Endothelial cell (in vitro differentiated cells): ENCODE measurements at regions not wholly inside any gene's neighbourhood (a gene's known extent, or its start where the extent isn't known, plus 50 kb on each side); places are given as distances from the start of the nearest gene placed in this dataset.

ENCODE experiments used
- DNase-seq: peaks from one replicate; pipeline ENCODE4 v3.0.0; 2021; ENCODE audit warnings: low spot score
- H3K27ac Mint-ChIP-seq: one replicate; pipeline ENCODE4 v1.8.0; 2021; ENCODE audit warnings: mixed read lengths, inconsistent platforms; ENCODE audit not compliant: unreplicated experiment
- H3K27me3 Mint-ChIP-seq: one replicate; pipeline ENCODE4 v1.8.0; 2021; ENCODE audit warnings: mild to moderate bottlenecking, moderate library complexity, mixed read lengths, inconsistent platforms; ENCODE audit not compliant: unreplicated experiment
- H3K36me3 Mint-ChIP-seq: one replicate; pipeline ENCODE4 v1.8.0; 2021; ENCODE audit warnings: mild to moderate bottlenecking, low read depth, mixed read lengths, inconsistent platforms; ENCODE audit not compliant: unreplicated experiment
- H3K4me1 Mint-ChIP-seq: one replicate; pipeline ENCODE4 v1.8.0; 2021; ENCODE audit warnings: mild to moderate bottlenecking, mixed read lengths, inconsistent platforms; ENCODE audit not compliant: unreplicated experiment
- H3K4me3 Mint-ChIP-seq: one replicate; pipeline ENCODE4 v1.8.0; 2021; ENCODE audit warnings: mild to moderate bottlenecking, mixed read lengths, inconsistent platforms; ENCODE audit not compliant: unreplicated experiment
- H3K9me3 Mint-ChIP-seq: one replicate; pipeline ENCODE4 v1.8.0; 2021; ENCODE audit warnings: mixed read lengths, inconsistent platforms; ENCODE audit not compliant: unreplicated experiment
- TF ChIP-seq, protein P1 (sequence below): fragments of 200-600 bp; sonication (generic); IDR thresholded peaks from one replicate; pipeline ENCODE4 v1.5.0; 2021; ENCODE audit warnings: antibody characterized with exemption; ENCODE audit not compliant: unreplicated experiment

DNA sequence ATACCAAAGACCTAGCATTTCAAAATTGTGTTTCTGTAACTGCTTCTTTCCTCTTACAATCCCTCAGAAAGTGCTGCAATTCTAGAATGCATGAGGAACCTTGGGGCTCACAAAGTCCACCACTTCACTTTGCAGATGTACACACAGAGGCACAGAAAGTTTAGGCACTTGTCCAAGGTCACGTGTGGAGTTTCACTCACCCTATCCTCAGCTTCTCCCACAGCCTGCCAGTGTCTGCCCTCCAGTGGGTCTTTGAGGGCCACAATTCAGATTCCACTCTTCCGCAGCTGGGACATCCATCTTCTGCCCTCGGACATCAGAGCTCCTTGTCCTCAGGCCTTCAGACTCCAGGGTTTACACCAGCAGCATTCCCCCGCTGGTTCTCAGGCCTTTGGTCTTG, 210.5 kb upstream of the SERP2 start:
- H3K9me3 Mint-ChIP-seq = no peaks in the 10 kb centered on the region
- H3K27ac Mint-ChIP-seq = no peak overlapping the region
- peaks cover 3% of the 10 kb centered on the region for H3K27me3 Mint-ChIP-seq
- no peaks in the 10 kb centered on the region for H3K36me3 Mint-ChIP-seq
- no peaks in the 10 kb centered on the region for H3K4me1 Mint-ChIP-seq
- TF ChIP-seq, protein P1, sequence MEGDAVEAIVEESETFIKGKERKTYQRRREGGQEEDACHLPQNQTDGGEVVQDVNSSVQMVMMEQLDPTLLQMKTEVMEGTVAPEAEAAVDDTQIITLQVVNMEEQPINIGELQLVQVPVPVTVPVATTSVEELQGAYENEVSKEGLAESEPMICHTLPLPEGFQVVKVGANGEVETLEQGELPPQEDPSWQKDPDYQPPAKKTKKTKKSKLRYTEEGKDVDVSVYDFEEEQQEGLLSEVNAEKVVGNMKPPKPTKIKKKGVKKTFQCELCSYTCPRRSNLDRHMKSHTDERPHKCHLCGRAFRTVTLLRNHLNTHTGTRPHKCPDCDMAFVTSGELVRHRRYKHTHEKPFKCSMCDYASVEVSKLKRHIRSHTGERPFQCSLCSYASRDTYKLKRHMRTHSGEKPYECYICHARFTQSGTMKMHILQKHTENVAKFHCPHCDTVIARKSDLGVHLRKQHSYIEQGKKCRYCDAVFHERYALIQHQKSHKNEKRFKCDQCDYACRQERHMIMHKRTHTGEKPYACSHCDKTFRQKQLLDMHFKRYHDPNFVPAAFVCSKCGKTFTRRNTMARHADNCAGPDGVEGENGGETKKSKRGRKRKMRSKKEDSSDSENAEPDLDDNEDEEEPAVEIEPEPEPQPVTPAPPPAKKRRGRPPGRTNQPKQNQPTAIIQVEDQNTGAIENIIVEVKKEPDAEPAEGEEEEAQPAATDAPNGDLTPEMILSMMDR = no peak
- no peak overlapping the region for H3K4me3 Mint-ChIP-seq
- no peak for DNase-seq

DNA sequence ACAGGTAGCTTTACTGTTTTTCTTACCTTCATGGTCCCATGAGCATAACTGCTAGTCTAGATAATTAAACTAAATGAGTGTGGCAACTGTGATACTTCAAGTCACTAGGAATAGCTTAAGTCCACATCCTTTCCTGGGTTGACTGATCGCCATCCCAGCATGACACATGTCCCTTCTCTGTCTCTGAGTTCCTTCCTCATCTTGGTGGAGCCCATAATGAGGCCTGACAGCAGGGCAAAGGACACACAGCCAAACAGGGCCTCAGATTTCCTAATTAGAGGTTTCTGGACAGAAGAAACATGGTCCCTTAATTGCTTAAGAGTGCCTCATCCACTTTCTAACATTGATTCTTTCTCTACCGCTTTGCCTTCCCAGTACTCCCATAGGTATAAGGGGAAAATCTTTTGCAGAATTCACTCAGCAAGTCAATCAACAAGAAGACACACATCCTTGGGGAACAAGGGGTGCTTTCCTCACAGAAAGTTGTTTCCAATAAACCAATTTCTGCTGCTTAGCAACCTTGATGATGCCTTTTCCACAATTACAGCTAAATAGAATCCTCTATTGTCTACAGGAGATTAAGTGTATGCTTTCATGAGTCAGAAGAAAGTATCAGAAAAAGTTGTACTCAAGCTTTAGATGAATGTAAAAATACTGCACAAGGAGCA, 208.3 kb upstream of the SERP2 start:
- Mint-ChIP-seq H3K4me3 (no peak overlapping the region), H3K9me3 (no peaks in the 10 kb centered on the region), H3K27ac (no peak overlapping the region), H3K27me3 (no peaks in the 10 kb centered on the region), H3K36me3 (no peaks in the 10 kb centered on the region), H3K4me1 (no peaks in the 10 kb centered on the region)
- TF ChIP-seq, protein P1 = no peak
- DNase-seq = no peak

DNA sequence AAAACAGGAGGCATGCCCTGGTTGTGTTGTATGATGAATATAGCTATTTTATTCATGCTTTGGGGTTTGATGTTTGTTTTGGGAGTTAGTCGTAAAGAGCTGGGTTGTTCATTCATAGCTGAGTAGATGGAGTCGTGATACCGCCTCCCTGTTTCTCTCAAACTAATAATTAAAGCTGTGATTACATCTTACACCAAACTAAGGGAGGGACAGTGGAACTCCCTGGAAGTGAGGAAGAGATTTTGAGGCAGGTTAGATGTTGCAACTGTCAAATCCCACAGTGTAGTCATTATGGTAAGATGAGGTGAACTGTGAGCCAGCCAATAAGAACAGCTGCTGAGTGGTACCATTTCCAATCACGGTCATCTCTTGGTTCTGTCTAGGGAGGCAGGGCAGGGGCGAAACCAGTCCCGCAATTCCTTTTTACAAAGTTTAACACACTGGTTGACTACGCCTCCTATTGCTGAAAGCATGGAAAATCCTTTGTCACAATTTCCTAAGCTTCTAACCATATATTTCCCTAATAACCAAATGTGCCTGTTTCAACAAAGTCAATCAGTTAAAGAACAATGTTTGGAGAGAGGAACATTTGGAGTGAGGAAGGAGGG, 207.6 kb upstream of the SERP2 start:
- no peak for DNase-seq
- Mint-ChIP-seq H3K9me3 (no peaks in the 10 kb centered on the region), H3K27ac (no peak overlapping the region), H3K27me3 (no peaks in the 10 kb centered on the region), H3K4me1 (no peaks in the 10 kb centered on the region), H3K4me3 (no peak overlapping the region), H3K36me3 (no peaks in the 10 kb centered on the region)
- TF ChIP-seq, protein P1 = no peak

- no peak for DNase-seq
- TF ChIP-seq, protein P1 = no peak
- Mint-ChIP-seq H3K4me3 (no peak overlapping the region), H3K9me3 (no peaks in the 10 kb centered on the region), H3K27ac (no peak overlapping the region), H3K27me3 (no peaks in the 10 kb centered on the region), H3K4me1 (no peaks in the 10 kb centered on the region), H3K36me3 (no peaks in the 10 kb centered on the region)
Measured at GRCh38 chr13:44169018-44169911, 204.4 kb upstream of the SERP2 start.

DNA sequence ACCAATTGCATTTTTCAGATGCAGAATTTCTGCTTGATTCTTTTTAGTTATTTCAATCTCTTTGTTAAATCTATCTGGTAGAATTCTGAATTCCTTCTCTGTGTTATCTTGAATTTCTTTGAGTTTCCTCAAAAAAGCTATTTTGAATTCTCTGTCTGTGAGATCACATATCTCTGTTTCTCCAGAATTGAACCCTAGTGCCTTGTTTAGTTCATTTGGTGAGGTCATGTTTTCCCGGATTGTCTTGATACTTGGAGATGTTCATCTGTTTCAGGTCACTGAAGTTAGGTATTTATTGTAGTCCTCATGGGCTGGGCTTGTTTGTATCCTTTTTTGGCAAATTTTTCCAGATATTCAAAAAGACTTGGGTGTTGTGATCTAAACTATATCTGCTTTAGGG, 202.9 kb upstream of the SERP2 start:
- TF ChIP-seq, protein P1 = no peak
- Mint-ChIP-seq H3K36me3 (peaks cover 4% of the 10 kb centered on the region), H3K4me1 (no peaks in the 10 kb centered on the region), H3K27me3 (no peaks in the 10 kb centered on the region), H3K27ac (no peak overlapping the region), H3K4me3 (no peak overlapping the region), H3K9me3 (no peaks in the 10 kb centered on the region)
- DNase-seq = no peak
